ENCODE measurements at regions not wholly inside any gene's neighbourhood (a gene's known extent, or its start where the extent isn't known, plus 50 kb on each side); places are given as distances from the start of the nearest gene placed in this dataset.

GRCh38 chr5:19044931-19045695 lies 942.9 kb downstream of the CDH18 start:
- Mint-ChIP-seq H3K4me1 (no peaks in the 10 kb centered on the region), H3K36me3 (no peaks in the 10 kb centered on the region), H3K4me3 (no peak overlapping the region), H3K27me3 (ENCODE audit: low read depth in 3 of 3) (no peaks in the 10 kb centered on the region), H3K9me3 (peaks cover 0 to 6% (median 2%) of the 10 kb centered on the region in 7 donors), H3K27ac (no peak overlapping the region)
- TF ChIP-seq, protein P1, sequence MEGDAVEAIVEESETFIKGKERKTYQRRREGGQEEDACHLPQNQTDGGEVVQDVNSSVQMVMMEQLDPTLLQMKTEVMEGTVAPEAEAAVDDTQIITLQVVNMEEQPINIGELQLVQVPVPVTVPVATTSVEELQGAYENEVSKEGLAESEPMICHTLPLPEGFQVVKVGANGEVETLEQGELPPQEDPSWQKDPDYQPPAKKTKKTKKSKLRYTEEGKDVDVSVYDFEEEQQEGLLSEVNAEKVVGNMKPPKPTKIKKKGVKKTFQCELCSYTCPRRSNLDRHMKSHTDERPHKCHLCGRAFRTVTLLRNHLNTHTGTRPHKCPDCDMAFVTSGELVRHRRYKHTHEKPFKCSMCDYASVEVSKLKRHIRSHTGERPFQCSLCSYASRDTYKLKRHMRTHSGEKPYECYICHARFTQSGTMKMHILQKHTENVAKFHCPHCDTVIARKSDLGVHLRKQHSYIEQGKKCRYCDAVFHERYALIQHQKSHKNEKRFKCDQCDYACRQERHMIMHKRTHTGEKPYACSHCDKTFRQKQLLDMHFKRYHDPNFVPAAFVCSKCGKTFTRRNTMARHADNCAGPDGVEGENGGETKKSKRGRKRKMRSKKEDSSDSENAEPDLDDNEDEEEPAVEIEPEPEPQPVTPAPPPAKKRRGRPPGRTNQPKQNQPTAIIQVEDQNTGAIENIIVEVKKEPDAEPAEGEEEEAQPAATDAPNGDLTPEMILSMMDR (IDR thresholded peaks at IDR 0.05) = no peak
- Histone ChIP-seq H3K9ac (ENCODE audit: insufficient read depth, low read length, poor library complexity, severe bottlenecking) (no peak overlapping the region), H3K27me3 (ENCODE audit: control insufficient read depth in 2 of 2, insufficient read depth in 2 of 2, low read length in 2 of 2) (no peaks in the 10 kb centered on the region), H2AFZ (ENCODE audit: insufficient read depth, low read depth, low read length, poor library complexity, severe bottlenecking) (no peak overlapping the region), H3K4me1 (ENCODE audit: control insufficient read depth in 1 of 2, insufficient read depth in 2 of 2, low read length in 2 of 2) (no peaks in the 10 kb centered on the region), H3K9me3 (replicated peaks in 1 of 2; ENCODE audit: control insufficient read depth in 1 of 2, insufficient read depth in 1 of 2, low read length in 2 of 2) (peaks cover 7 to 20% of the 10 kb centered on the region in 2 donors), H3K79me2 (ENCODE audit: insufficient read depth, low read length) (no peaks in the 10 kb centered on the region), H3K4me3 (replicated peaks in 1 of 3; ENCODE audit: low read depth in 2 of 3, low read length in 3 of 3) (no peak overlapping the region), H3K27ac (ENCODE audit: low read depth in 1 of 2, low read length in 2 of 2) (no peak overlapping the region), H3K4me2 (replicated peaks; ENCODE audit: extremely low read depth, low read length, poor library complexity, severe bottlenecking) (no peak overlapping the region), H4K20me1 (ENCODE audit: insufficient read depth, low read length) (no peaks in the 10 kb centered on the region), H3K36me3 (replicated peaks in 1 of 2; ENCODE audit: control insufficient read depth in 1 of 2, insufficient read depth in 2 of 2, low read length in 2 of 2) (no peaks in the 10 kb centered on the region)
- WGBS (ENCODE audit: insufficient coverage) = 83% methylated on average over 6 of the region's 7 CpGs
- intact Hi-C loops (cut with micrococcal nuclease) = no loop called here
- DNase-seq = no peak

GRCh38 chr5:19047277-19047676 lies 940.7 kb downstream of the CDH18 start:
- H3K27ac Mint-ChIP-seq = no peak overlapping the region
- TF ChIP-seq, protein P1 (IDR thresholded peaks at IDR 0.05) = no peak
- Histone ChIP-seq H4K20me1 (ENCODE audit: insufficient read depth, low read length) (no peaks in the 10 kb centered on the region), H2AFZ (ENCODE audit: insufficient read depth, low read depth, low read length, poor library complexity, severe bottlenecking) (no peak overlapping the region), H3K4me1 (ENCODE audit: control insufficient read depth in 1 of 2, insufficient read depth in 2 of 2, low read length in 2 of 2) (no peaks in the 10 kb centered on the region), H3K4me3 (replicated peaks in 1 of 3; ENCODE audit: low read depth in 2 of 3, low read length in 3 of 3) (no peak overlapping the region), H3K4me2 (replicated peaks; ENCODE audit: extremely low read depth, low read length, poor library complexity, severe bottlenecking) (no peak overlapping the region), H3K36me3 (replicated peaks in 1 of 2; ENCODE audit: control insufficient read depth in 1 of 2, insufficient read depth in 2 of 2, low read length in 2 of 2) (no peaks in the 10 kb centered on the region), H3K9me3 (replicated peaks in 1 of 2; ENCODE audit: control insufficient read depth in 1 of 2, insufficient read depth in 1 of 2, low read length in 2 of 2) (peaks cover 7 to 20% of the 10 kb centered on the region in 2 donors), H3K27me3 (ENCODE audit: control insufficient read depth in 2 of 2, insufficient read depth in 2 of 2, low read length in 2 of 2) (no peaks in the 10 kb centered on the region), H3K27ac (ENCODE audit: low read depth in 1 of 2, low read length in 2 of 2) (no peak overlapping the region), H3K9ac (ENCODE audit: insufficient read depth, low read length, poor library complexity, severe bottlenecking) (no peak overlapping the region), H3K79me2 (ENCODE audit: insufficient read depth, low read length) (no peaks in the 10 kb centered on the region)
- H3K9me3 Mint-ChIP-seq = peaks cover 0 to 6% (median 2%) of the 10 kb centered on the region in 7 donors
- DNase-seq = no peak
- no peak overlapping the region for H3K4me3 Mint-ChIP-seq
- WGBS (ENCODE audit: insufficient coverage) = 82% methylated on average over 3 of the region's 9 CpGs
- H3K36me3 Mint-ChIP-seq = no peaks in the 10 kb centered on the region
- no peaks in the 10 kb centered on the region for H3K27me3 Mint-ChIP-seq (ENCODE audit: low read depth in 3 of 3)
- intact Hi-C loops (cut with micrococcal nuclease) = no loop called here
- H3K4me1 Mint-ChIP-seq = no peaks in the 10 kb centered on the region

All from CD14-positive monocyte (primary cell).